Neural cell (in vitro differentiated cells): ENCODE measurements at regions not wholly inside any gene's neighbourhood (a gene's known extent, or its start where the extent isn't known, plus 50 kb on each side); places are given as distances from the start of the nearest gene placed in this dataset.

ENCODE experiments used
- CTCF ChIP-seq: fragments of 450-650 bp; IDR thresholded peaks from 2 replicates; pipeline ENCODE4 v1.5.1; 2014; ENCODE audit warnings: antibody characterized with exemption, mild to moderate bottlenecking, moderate library complexity; ENCODE audit not compliant: poor library complexity, severe bottlenecking
- EP300 ChIP-seq: fragments of 450-650 bp; conservative IDR thresholded peaks from 2 replicates; pipeline ENCODE4 v1.6.1; 2014; ENCODE audit warnings: antibody characterized with exemption, mild to moderate bottlenecking, moderate library complexity; ENCODE audit not compliant: poor library complexity, severe bottlenecking
- EZH2 ChIP-seq: fragments of 200-600, 300-800 bp; shearing (Covaris generic), sonication (generic); IDR thresholded peaks from 2 replicates; pipeline ENCODE4 v1.6.1; 2014; ENCODE audit warnings: antibody characterized with exemption, low read length, borderline replicate concordance, mild to moderate bottlenecking; ENCODE audit not compliant: insufficient read depth, poor library complexity, severe bottlenecking
- MXI1 ChIP-seq: fragments of 450-650 bp; conservative IDR thresholded peaks from 2 replicates; pipeline ENCODE4 v1.6.1; 2014; ENCODE audit warnings: antibody characterized with exemption, mild to moderate bottlenecking; ENCODE audit not compliant: poor library complexity, severe bottlenecking
- POLR2AphosphoS5 ChIP-seq: IDR thresholded peaks from 2 replicates; pipeline ENCODE4 v1.6.1; 2012
- RAD21 ChIP-seq: fragments of 450-650 bp; conservative IDR thresholded peaks from 2 replicates; pipeline ENCODE4 v1.6.1; 2014; ENCODE audit warnings: antibody characterized with exemption, mild to moderate bottlenecking, moderate library complexity
- REST ChIP-seq: IDR thresholded peaks from 2 replicates; pipeline ENCODE4 v1.6.1; 2012; ENCODE audit warnings: borderline replicate concordance
- TAF1 ChIP-seq: IDR thresholded peaks from 2 replicates; pipeline ENCODE4 v1.6.1; 2012; ENCODE audit warnings: low read depth

GRCh38 chr5:153891394-153891793, 147.3 kb downstream of the FAM114A2 start:
- no peak for TF ChIP-seq EZH2
- no peak for TF ChIP-seq CTCF
- no peak for TF ChIP-seq RAD21
- TF ChIP-seq EP300 = no peak
- no peak for TF ChIP-seq POLR2AphosphoS5
- TF ChIP-seq TAF1 = no peak
- TF ChIP-seq REST = no peak
- no peak for TF ChIP-seq MXI1
